Gastroesophageal sphincter (tissue), 2 donors: ENCODE measurements at regions not wholly inside any gene's neighbourhood (a gene's known extent, or its start where the extent isn't known, plus 50 kb on each side); places are given as distances from the start of the nearest gene placed in this dataset.

Experiments used
- EP300 ChIP-seq: sonication (generic); formaldehyde crosslinking; IDR thresholded peaks from one replicate; pipeline ENCODE4 v1.6.1; 2017; ENCODE audit warnings: antibody characterized with exemption, mild to moderate bottlenecking
- POLR2A ChIP-seq, 2 donors: fragments of 450-650 bp; IDR thresholded peaks; one replicate each; pipeline ENCODE4 v1.6.1; 2017; ENCODE audit warnings: antibody characterized with exemption in 2 of 2, mild to moderate bottlenecking in 2 of 2, moderate library complexity in 1 of 2
- POLR2AphosphoS5 ChIP-seq: sonication (generic); formaldehyde crosslinking; IDR thresholded peaks from one replicate; pipeline ENCODE4 v1.6.1; 2017; ENCODE audit warnings: antibody characterized with exemption

- TF ChIP-seq EP300 (no peak), POLR2AphosphoS5 (no peak), POLR2A (IDR thresholded peaks at IDR 0.05) (no peak)
Observed at GRCh38 chr4:14111730-14112181, 484.2 kb upstream of the BOD1L1 start.
